SK-N-SH (cell line): ENCODE measurements at regions not wholly inside any gene's neighbourhood (a gene's known extent, or its start where the extent isn't known, plus 50 kb on each side); places are given as distances from the start of the nearest gene placed in this dataset.

Source experiments
- CHD2 ChIP-seq: fragments of 150-350 bp; IDR thresholded peaks from 2 replicates; pipeline ENCODE4 v1.6.1; 2018; ENCODE audit warnings: low read length; ENCODE audit not compliant: partially characterized antibody
- CTCF ChIP-seq: fragments of 200-600 bp; sonication (generic); IDR thresholded peaks from 2 replicates; pipeline ENCODE4 v1.6.1; 2017; ENCODE audit warnings: antibody characterized with exemption, mild to moderate bottlenecking, moderate library complexity
- EP300 ChIP-seq, 2 experiments: IDR thresholded peaks; 2 replicates each; pipeline versions ENCODE4 v1.4.0 to v1.6.1; 2012; ENCODE audit warnings: borderline replicate concordance in 1 of 2, low read depth in 1 of 2, low read length in 1 of 2
- FOXJ3 ChIP-seq: sonication (generic); formaldehyde crosslinking; IDR thresholded peaks from 2 replicates; pipeline ENCODE4 v1.5.1; 2020; ENCODE audit warnings: mild to moderate bottlenecking, missing genetic modification reagents
- MAX ChIP-seq: IDR thresholded peaks from 2 replicates; pipeline ENCODE4 v1.4.0; 2012; ENCODE audit warnings: low read depth
- NRF1 ChIP-seq: IDR thresholded peaks from 2 replicates; pipeline ENCODE4 v1.6.1; 2012; ENCODE audit warnings: low read depth, mild to moderate bottlenecking, low read length
- POLR2AphosphoS5 ChIP-seq: IDR thresholded peaks from 2 replicates; pipeline ENCODE4 v1.6.1; 2012; ENCODE audit warnings: low read depth, low read length
- REST ChIP-seq: IDR thresholded peaks from 2 replicates; pipeline ENCODE4 v1.6.1; 2012; ENCODE audit warnings: mild to moderate bottlenecking, low read depth, low read length, moderate library complexity
- TEAD4 ChIP-seq: IDR thresholded peaks from 2 replicates; pipeline ENCODE4 v1.4.0; 2012; ENCODE audit warnings: mild to moderate bottlenecking, borderline replicate concordance; ENCODE audit not compliant: insufficient read depth
- YY1 ChIP-seq: IDR thresholded peaks from 2 replicates; pipeline ENCODE4 v1.4.0; 2012; ENCODE audit warnings: low read depth, mild to moderate bottlenecking

GRCh38 chr10:10935032-10935431 is 82.6 kb upstream of the CELF2 start:
- TF ChIP-seq CTCF, result no peak
- TF ChIP-seq CHD2, result no peak
- no peak for TF ChIP-seq REST
- no peak for TF ChIP-seq YY1
- TF ChIP-seq MAX, result no peak
- no peak for TF ChIP-seq POLR2AphosphoS5
- no peak for TF ChIP-seq NRF1
- TF ChIP-seq TEAD4, result no peak
- no peak for TF ChIP-seq EP300 (IDR thresholded peaks at IDR 0.05; ENCODE audit: borderline replicate concordance in 1 of 2, low read depth in 1 of 2, low read length in 1 of 2)
- TF ChIP-seq FOXJ3 (CRISPR knock-in tag), result no peak
